H1 (cell line): ENCODE measurements at regions not wholly inside any gene's neighbourhood (a gene's known extent, or its start where the extent isn't known, plus 50 kb on each side); places are given as distances from the start of the nearest gene placed in this dataset.
A peak's percentile ranks its signal among the peaks of the same experiment; 100 is the strongest.

Source experiments
- CTCF ChIA-PET: fragments of 300-600 bp; sonication (Branson Sonifier 250); formaldehyde crosslinking; loops from one replicate; lab custom pipeline; 2021; ENCODE audit not compliant: partially characterized antibody; lab: Charles Lee
- POLR2A ChIA-PET: fragments of 300-600 bp; sonication (Branson Sonifier 250); formaldehyde crosslinking; loops from one replicate; lab custom pipeline; 2021; ENCODE audit warnings: inconsistent platforms; ENCODE audit not compliant: partially characterized antibody; lab: Charles Lee
- DNase-seq, 2 experiments: peaks; one replicate each; pipeline versions ENCODE4 v3.0.0 to v3.0.0-alpha.2; 2010 to 2022; ENCODE audit warnings: low spot score in 2 of 2, low read depth in 1 of 2, mixed read lengths in 1 of 2
- FAIRE-seq: peaks from 2 replicates; lab custom pipeline; 2011; peaks lifted over from hg19 to GRCh38; lab: Jason Lieb, UNC
- H2AFZ ChIP-seq: 2 replicates; pipeline ENCODE4 v1.8.1; 2012; ENCODE audit warnings: low read length, inconsistent platforms
- H2AK5ac ChIP-seq: 2 replicates; pipeline ENCODE4 v1.6.1; 2013; ENCODE audit warnings: low read depth, low read length
- H2BK120ac ChIP-seq: replicated peaks from 2 replicates; pipeline ENCODE3; 2013; ENCODE audit warnings: low read depth, low read length, inconsistent platforms
- H2BK12ac ChIP-seq: 2 replicates; pipeline ENCODE4 v1.6.1; 2013; ENCODE audit warnings: low read depth, low read length
- H2BK15ac ChIP-seq: 2 replicates; pipeline ENCODE4 v1.6.1; 2013; ENCODE audit warnings: low read length
- H2BK20ac ChIP-seq: 2 replicates; pipeline ENCODE4 v1.6.1; 2013; ENCODE audit warnings: low read length
- H2BK5ac ChIP-seq: 2 replicates; pipeline ENCODE4 v1.6.1; 2013; ENCODE audit warnings: low read depth, low read length
- H3K14ac ChIP-seq: 2 replicates; pipeline ENCODE4 v1.6.1; 2013; ENCODE audit warnings: inconsistent platforms; ENCODE audit not compliant: insufficient read length
- H3K18ac ChIP-seq: 2 replicates; pipeline ENCODE4 v1.6.1; 2013; ENCODE audit warnings: low read length; ENCODE audit errors: extremely low read depth
- H3K23ac ChIP-seq: 2 replicates; pipeline ENCODE4 v1.6.1; 2013; ENCODE audit warnings: inconsistent platforms; ENCODE audit not compliant: insufficient read length
- H3K23me2 ChIP-seq: 2 replicates; pipeline ENCODE4 v1.6.1; 2013; ENCODE audit warnings: low read depth, low read length
- H3K27ac ChIP-seq: 2 replicates; pipeline ENCODE4 v1.6.1; 2011; ENCODE audit warnings: low read depth, low read length, inconsistent platforms
- H3K27me3 ChIP-seq, 4 experiments: replicated peaks in 1 of 4; 1 replicate in 1 of 4; 2 replicates in 3 of 4; pipeline versions ENCODE4 v1.6.1 to v1.8.1; 2011 to 2013; ENCODE audit warnings: low read length in 3 of 4, mild to moderate bottlenecking in 3 of 4, inconsistent platforms in 2 of 4, mixed read lengths in 2 of 4, moderate library complexity in 1 of 4; ENCODE audit not compliant: control insufficient read depth in 3 of 4, insufficient read depth in 3 of 4; ENCODE audit errors: extremely low read depth in 1 of 4
- H3K36me3 ChIP-seq, 4 experiments: 2 replicates each; pipeline versions ENCODE4 v1.6.1 to v1.8.1; 2011 to 2013; ENCODE audit warnings: mild to moderate bottlenecking in 4 of 4, low read length in 3 of 4, moderate library complexity in 2 of 4, control low read depth in 1 of 4, inconsistent platforms in 1 of 4; ENCODE audit not compliant: insufficient read depth in 4 of 4, control insufficient read depth in 2 of 4
- H3K4ac ChIP-seq: replicated peaks from 2 replicates; pipeline ENCODE3; 2013; ENCODE audit warnings: low read length, low read depth, mixed read lengths, inconsistent platforms; ENCODE audit not compliant: insufficient read length
- H3K4me1 ChIP-seq, 4 experiments: replicated peaks in 1 of 4; 1 replicate in 1 of 4; 2 replicates in 3 of 4; pipeline versions ENCODE4 v1.6.1 to v1.8.1; 2011 to 2013; ENCODE audit warnings: low read length in 3 of 4, inconsistent platforms in 2 of 4, mixed read lengths in 1 of 4; ENCODE audit not compliant: insufficient read depth in 4 of 4, control insufficient read depth in 3 of 4
- H3K4me2 ChIP-seq, 2 experiments: 2 replicates each; pipeline versions ENCODE4 v1.6.1 to v1.8.1; 2011 to 2013; ENCODE audit warnings: low read depth in 2 of 2, low read length in 2 of 2, control low read depth in 1 of 2, inconsistent platforms in 1 of 2, mild to moderate bottlenecking in 1 of 2; ENCODE audit not compliant: insufficient read depth in 1 of 2
- H3K4me3 ChIP-seq, 4 experiments: fragments of 200-600, 300-600 bp in 1 of 4; sonication (generic), shearing (Covaris generic), sonication (Bioruptor Twin) in 1 of 4; 2 replicates each; pipeline versions ENCODE4 v1.5.1 to v1.8.1; 2011 to 2016; ENCODE audit warnings: low read length in 4 of 4, low read depth in 3 of 4, control low read depth in 2 of 4, inconsistent platforms in 2 of 4, mild to moderate bottlenecking in 2 of 4, mixed read lengths in 1 of 4, moderate library complexity in 1 of 4; ENCODE audit not compliant: insufficient read depth in 2 of 4; ENCODE audit errors: extremely low read depth in 1 of 4
- H3K56ac ChIP-seq: replicated peaks from 2 replicates; pipeline ENCODE3; 2013; ENCODE audit warnings: low read depth, mild to moderate bottlenecking, mixed read lengths, low read length, inconsistent platforms; ENCODE audit not compliant: insufficient read length
- H3K79me1 ChIP-seq: 2 replicates; pipeline ENCODE4 v1.6.1; 2013; ENCODE audit warnings: low read depth, low read length, control low read depth
- H3K79me2 ChIP-seq, 2 experiments: 2 replicates each; pipeline versions ENCODE4 v1.6.1 to v1.8.1; 2012 to 2013; ENCODE audit warnings: low read length in 2 of 2, mild to moderate bottlenecking in 2 of 2, inconsistent platforms in 1 of 2; ENCODE audit not compliant: insufficient read depth in 2 of 2, control insufficient read depth in 1 of 2
- H3K9ac ChIP-seq, 4 experiments: replicated peaks in 1 of 4; 1 replicate in 1 of 4; 2 replicates in 3 of 4; pipeline versions ENCODE4 v1.6.1 to v1.8.1; 2011 to 2013; ENCODE audit warnings: low read depth in 3 of 4, low read length in 3 of 4, control low read depth in 2 of 4, mild to moderate bottlenecking in 2 of 4, moderate library complexity in 2 of 4, inconsistent platforms in 1 of 4; ENCODE audit errors: extremely low read depth in 1 of 4
- H3K9me3 ChIP-seq, 2 experiments: 2 replicates each; pipeline versions ENCODE4 v1.6.1 to v1.8.1; 2012 to 2013; ENCODE audit warnings: mild to moderate bottlenecking in 2 of 2, moderate library complexity in 2 of 2, control low read depth in 1 of 2, inconsistent platforms in 1 of 2, low read depth in 1 of 2, low read length in 1 of 2, mixed read lengths in 1 of 2; ENCODE audit not compliant: insufficient read depth in 2 of 2
- H4K20me1 ChIP-seq, 2 experiments: replicated peaks in 1 of 2; 2 replicates each; pipeline versions ENCODE3 to v1.8.1; 2011 to 2013; ENCODE audit warnings: inconsistent platforms in 2 of 2, low read length in 2 of 2, mild to moderate bottlenecking in 1 of 2; ENCODE audit not compliant: insufficient read depth in 2 of 2, control insufficient read depth in 1 of 2
- H4K5ac ChIP-seq: 2 replicates; pipeline ENCODE4 v1.6.1; 2013; ENCODE audit warnings: low read length, low read depth, mixed read lengths, inconsistent platforms; ENCODE audit not compliant: insufficient read length
- H4K8ac ChIP-seq: 2 replicates; pipeline ENCODE4 v1.8.0; 2013; ENCODE audit warnings: mild to moderate bottlenecking, moderate library complexity, low read length, inconsistent platforms; ENCODE audit not compliant: insufficient read depth; ENCODE audit errors: extremely low read depth
- H4K91ac ChIP-seq: replicated peaks from 2 replicates; pipeline ENCODE3; 2013; ENCODE audit warnings: low read length, mixed read lengths, inconsistent platforms; ENCODE audit not compliant: insufficient read length
- PHF8 ChIP-seq: fragments of 200-600 bp; sonication (generic); conservative IDR thresholded peaks from 2 replicates; pipeline ENCODE4 v1.7.1; 2012; ENCODE audit warnings: low read depth, mild to moderate bottlenecking, inconsistent platforms, low read length, moderate library complexity
- POU5F1 ChIP-seq: IDR thresholded peaks from 2 replicates; pipeline ENCODE4 v1.6.1; 2011; ENCODE audit warnings: low read depth, mild to moderate bottlenecking, low read length, moderate library complexity
- WGBS, 2 experiments: shearing (Covaris generic) in 1 of 2; methylation state at CpG; one replicate each; pipeline versions ENCODE4 v1.1.6 to v1.1.7; 2013 to 2015; ENCODE audit warnings: low lambda C conversion rate in 2 of 2, mixed read lengths in 2 of 2, inconsistent platforms in 1 of 2, low coverage in 1 of 2, missing lambda C conversion rate in 1 of 2; ENCODE audit not compliant: insufficient replicate concordance in 2 of 2, insufficient coverage in 1 of 2, insufficient read length in 1 of 2; ENCODE audit errors: extremely low coverage in 1 of 2, missing lambda C conversion rate in 1 of 2; 5-methylcytosine and 5-hydroxymethylcytosine counted together

- ChIA-PET POLR2A (interaction anchor here (1.5 kb wide), 1 partner anchor 15 kb away, joined by 3 read pairs; no protein-coding TSS in a partner anchor), CTCF (interaction anchor here (0.7 to 1.5 kb wide), 3 partner anchors 12 to 43 kb away, joined by 3 read pairs; no protein-coding TSS in a partner anchor)
- H3K4ac ChIP-seq = no peak overlapping the region
- peak overlapping the region; percentile 28 for H4K5ac ChIP-seq
- no peak overlapping the region for H2BK120ac ChIP-seq
- peaks cover 0 to 9% (median 0%) of the 10 kb centered on the region in 4 experiments; a peak in 1 of 7 replicates for H3K4me1 ChIP-seq
- H3K36me3 ChIP-seq = no peaks in the 10 kb centered on the region; a peak in 1 of 8 replicates
- no peak overlapping the region for H3K56ac ChIP-seq
- no peak overlapping the region for H2AK5ac ChIP-seq
- H2BK12ac ChIP-seq = no peak overlapping the region
- no peaks in the 10 kb centered on the region for H3K27me3 ChIP-seq
- no peaks in the 10 kb centered on the region for H3K23me2 ChIP-seq
- H3K9me3 ChIP-seq = no peaks in the 10 kb centered on the region; a peak in 1 of 4 replicates
- no peaks in the 10 kb centered on the region for H3K79me1 ChIP-seq
- H3K18ac ChIP-seq = no peak overlapping the region
- H2BK5ac ChIP-seq = no peak overlapping the region
- DNase-seq (no peak), FAIRE-seq (no peak)
- no peak overlapping the region for H3K27ac ChIP-seq
- H4K8ac ChIP-seq = no peak overlapping the region
- TF ChIP-seq POU5F1 (no peak), PHF8 (no peak)
- no peak overlapping the region for H2AFZ ChIP-seq
- H3K9ac ChIP-seq = no peak overlapping the region
- no peak overlapping the region for H3K14ac ChIP-seq
- H3K79me2 ChIP-seq = no peaks in the 10 kb centered on the region
- 67% methylated on average over 1 of the region's 1 CpG; no CpG with 5 or more reads in 1 of the 2 experiments for WGBS, 2 experiments
- H4K91ac ChIP-seq = peak overlapping the region; percentile 29
- H3K4me2 ChIP-seq = peak overlapping the region in 1 of 2 experiments; percentile 49; a peak in 1 of 4 replicates
- peak overlapping the region in 1 of 4 experiments; percentile 27; a peak in 1 of 8 replicates for H3K4me3 ChIP-seq
- no peaks in the 10 kb centered on the region for H4K20me1 ChIP-seq
- H2BK15ac ChIP-seq = no peak overlapping the region
- H3K23ac ChIP-seq = no peak overlapping the region
- H2BK20ac ChIP-seq = no peak overlapping the region
These were observed 80.1 kb upstream of the CREB1 start for GRCh38 chr2:207449642-207450165.
